CD4-positive, alpha-beta T cell treated with Interleukin-15 for 4 hours (primary cell): ENCODE measurements at regions not wholly inside any gene's neighbourhood (a gene's known extent, or its start where the extent isn't known, plus 50 kb on each side); places are given as distances from the start of the nearest gene placed in this dataset.
"Not testable (repeated sequence)": the region's sequence is repeated elsewhere in the genome, so short reads cannot be mapped to it uniquely, and the experiment has no call there.

Source experiments
- DNase-seq: peaks from one replicate; pipeline ENCODE4 v3.0.0-alpha.2; 2020; ENCODE audit warnings: low spot score

DNA sequence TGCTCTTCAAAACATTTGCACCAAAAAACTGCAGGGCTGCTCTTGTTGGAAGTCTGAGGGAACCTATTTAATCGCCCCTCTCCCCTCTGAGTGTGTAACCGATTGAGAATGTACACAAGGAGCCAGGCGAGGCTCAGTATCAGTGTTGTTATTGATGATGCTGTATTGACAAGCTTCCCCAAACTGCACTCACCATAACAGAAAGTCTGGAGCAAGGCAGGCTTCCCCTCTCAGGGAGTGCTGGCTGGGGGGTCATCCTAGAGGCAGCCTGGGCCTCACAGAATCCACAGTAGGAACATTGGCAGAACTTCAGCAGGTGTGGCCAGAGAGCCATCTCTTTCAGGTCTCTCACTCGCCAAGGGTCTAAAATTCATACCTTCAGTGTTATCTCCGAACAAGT is 58.1 kb upstream of the TUNAR start:
- DNase-seq, result no peak

DNA sequence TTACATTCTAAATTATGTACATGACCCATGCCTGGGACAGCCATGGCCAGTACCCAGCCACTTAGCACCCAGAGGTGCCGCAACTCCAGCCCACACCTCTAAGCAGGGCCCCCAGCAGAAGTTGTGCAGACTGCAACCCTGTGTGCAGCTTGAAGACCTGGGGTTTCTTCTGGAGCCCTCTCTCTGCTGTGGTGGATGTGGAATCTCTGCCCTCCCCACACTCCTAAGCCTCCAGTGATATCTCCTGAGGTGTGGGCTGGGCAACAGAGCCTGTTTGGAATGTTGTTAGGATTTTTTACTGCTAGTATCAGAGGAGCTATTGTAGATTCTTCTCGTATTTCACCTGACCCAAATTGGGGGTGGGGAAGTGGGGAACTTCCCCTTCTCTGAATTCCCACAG is 59.4 kb upstream of the TUNAR start:
- DNase-seq, result no peak

DNA sequence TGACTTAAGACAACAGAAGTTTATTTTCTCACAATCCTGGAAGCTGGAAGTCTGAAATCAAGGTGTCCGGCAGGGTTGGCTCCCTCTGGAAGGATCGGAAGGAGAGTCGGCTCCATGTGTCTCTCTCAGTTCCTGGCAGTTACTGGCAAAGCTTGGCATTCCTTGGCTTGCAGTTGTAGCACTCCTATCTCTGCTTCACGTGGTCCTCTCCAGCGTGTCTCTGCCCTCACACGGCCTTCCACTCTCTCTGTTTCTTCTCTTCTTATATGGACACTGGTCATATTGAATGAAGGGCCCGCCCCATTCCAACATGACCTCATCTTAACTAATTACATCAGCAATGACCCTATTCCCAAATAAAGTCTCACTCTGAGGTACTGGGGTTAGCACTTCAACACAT is 60.1 kb upstream of the TUNAR start:
- DNase-seq, result no peak

DNA sequence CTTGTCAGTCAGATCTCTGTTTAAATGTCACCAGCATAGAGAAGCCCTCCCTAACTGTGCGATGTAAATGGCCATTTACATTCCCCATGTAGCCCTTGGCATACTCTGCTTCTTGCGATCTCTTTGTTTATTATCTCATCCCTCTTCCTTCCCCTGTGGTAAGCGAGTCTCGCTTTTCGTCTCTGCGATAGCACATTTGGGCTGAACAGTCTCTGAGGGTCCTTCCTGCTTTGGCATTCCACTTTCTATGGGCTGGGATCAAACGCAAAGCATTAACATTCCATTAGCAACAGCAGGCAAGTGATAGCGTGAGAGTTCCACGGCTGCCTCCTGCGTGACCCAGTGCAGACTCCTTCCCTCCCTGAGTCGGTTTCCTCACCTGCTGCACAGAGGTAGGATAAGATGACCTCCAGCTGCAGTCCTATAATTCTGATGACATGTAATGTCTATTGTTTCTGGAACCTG is 61.4 kb upstream of the TUNAR start:
- DNase-seq, result no peak

DNA sequence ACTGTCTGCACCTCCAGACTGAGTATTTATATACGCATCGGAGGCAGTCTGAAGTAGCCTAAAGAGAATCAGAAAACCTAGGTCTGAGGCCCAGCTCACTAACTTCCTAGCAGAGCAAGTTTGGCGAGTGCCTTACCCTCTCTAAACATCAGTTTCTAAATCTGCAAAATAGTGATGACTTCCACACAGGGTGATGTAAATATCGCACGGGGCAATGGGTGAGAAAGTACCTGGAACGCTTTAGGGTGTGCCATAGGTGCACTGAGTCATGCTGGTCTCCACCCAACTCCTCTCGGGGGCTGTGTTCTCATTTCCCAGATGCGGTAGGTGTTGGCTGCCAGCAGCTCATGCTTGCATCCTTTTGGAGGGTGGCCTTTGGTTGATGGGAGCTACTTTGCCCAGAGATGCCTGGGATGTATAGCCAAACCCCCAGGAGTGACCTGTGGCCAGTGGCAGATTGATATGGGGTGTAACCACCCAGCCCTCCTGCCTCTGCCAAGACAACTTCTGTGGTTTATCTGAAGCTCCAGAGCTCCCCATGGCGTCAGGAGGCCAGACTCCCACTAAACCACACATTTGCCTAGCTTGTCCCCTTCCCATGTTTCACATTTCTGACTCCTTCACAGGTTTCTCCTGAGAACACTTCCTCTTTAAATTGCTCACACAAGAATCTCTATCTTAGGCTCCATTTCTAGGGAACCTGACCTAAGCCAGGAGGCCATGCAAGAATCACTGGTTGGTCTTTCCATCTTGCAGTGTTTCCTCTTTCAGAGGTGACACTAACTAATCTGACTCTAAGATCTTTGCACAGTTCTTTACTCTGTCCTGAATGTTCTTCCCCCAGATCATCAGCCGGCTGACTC is 62.0 kb upstream of the TUNAR start:
- no peak for DNase-seq

DNA sequence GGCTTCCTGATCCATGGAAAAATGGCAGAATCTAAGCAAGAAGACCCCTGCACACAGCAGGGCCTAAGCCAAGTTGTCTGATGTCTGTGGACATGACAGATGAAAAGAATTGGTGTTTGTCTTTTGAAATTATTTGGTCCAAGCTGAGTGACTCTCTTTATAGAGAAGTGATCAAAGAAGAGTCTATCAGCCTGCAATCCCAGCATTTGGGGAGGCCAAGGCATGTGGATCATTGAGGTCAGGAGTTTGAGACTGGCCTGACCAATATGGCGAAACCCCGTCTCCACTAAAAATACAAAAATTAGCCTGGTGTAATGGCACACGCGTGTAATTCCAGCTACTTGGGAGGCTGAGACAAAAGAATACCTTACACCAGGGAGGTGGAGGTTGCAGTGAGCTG is 64.8 kb upstream of the TUNAR start:
- no peak for DNase-seq

DNA sequence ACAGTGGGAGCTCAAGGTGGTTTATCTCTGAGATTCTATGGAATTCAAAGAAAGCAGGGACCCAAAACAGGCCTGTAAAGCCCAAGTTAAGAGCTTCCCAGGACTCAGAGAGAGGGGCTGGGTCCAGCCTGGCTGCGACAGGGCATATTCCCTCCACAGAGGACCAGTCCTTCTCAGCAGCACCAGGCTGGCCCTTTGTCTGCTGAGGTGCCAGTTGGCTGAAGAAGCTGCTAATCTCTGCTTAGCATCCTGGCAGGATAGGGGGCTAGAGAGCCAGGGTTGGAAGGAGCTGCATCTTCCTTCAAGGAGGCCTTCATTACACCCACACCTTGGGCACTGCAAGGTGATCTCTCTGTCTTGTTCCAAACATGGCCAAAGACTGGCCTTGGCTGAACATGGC is 68.3 kb upstream of the TUNAR start:
- no peak for DNase-seq

DNA sequence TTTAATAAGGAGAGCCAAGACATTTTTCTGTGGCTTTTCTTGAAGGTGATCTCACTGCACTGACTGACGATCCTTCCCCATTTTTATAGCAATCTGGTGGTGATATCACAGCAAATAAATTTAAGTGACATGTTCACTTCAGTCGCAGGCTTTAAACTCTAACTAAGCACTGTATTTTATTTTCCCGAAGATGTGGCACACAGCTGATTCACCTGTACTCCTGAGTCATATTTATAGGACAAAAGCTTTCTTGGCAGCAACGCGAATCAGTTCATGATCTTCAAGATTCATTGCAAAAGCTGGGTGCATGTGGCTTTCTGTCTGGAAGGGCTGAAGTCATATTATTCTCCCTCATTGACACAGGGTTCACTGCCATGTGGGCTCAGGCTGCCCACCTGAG is 79.8 kb upstream of the TUNAR start:
- DNase-seq, result no peak

DNA sequence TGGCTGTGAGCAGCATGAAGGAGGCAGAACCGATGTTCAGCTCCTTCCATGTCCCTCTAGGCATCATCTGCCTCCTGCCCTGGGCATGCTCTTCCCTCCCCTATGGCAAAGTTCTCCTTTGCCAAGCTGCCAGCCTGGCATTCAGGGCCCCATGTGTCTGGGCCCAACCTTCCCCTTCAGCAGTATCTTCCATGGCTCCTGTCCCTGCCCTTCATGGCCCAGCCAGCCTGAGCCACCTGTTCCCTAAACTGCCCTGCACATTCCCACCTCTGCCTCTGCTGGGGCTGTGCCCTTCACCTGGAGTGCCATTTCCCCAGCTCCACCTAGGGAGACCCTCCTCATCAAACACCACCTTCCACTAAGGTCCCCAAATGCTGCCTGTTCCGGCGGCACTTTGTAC is 74.0 kb upstream of the TCL1A start:
- DNase-seq, result no peak

DNA sequence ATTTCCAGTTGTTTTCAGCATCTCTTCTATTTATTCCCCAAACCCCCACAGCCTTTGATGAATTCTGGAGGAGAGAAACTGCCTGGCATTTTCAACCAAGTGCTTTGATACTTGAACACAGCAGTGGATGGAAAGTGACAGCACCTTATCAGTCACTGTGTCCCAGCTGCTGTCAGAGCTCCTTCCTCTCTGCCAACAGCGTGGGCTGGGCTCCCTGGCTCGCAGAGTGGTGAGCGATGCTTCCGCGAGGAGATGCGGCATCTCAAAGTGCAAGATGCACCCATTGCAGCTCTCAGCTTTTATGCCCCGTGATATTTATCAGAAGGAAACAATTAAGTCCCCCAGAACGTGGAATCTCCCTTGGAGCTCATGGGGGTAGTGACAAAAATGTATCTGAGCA is 72.6 kb upstream of the TCL1A start:
- no peak for DNase-seq

DNA sequence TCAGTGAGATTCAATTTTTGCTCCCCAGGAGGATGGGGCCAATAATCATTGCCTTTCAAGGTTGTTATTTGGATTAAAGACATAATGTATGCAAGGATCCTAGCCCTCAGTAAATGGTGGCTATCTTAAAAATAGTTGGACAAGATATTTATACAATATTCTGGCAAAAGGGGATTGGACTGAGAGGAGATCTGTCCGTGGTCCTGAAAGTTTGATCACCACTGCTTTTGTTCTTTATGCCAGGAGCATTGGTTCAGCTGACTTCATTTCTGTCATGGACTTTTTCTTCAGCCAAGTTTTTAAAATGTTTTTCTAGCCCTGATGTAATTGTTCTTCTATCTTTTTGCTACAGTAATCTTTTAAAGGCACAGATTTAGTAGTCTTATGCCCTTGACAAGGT is 70.2 kb upstream of the TCL1A start:
- DNase-seq, result no peak

DNA sequence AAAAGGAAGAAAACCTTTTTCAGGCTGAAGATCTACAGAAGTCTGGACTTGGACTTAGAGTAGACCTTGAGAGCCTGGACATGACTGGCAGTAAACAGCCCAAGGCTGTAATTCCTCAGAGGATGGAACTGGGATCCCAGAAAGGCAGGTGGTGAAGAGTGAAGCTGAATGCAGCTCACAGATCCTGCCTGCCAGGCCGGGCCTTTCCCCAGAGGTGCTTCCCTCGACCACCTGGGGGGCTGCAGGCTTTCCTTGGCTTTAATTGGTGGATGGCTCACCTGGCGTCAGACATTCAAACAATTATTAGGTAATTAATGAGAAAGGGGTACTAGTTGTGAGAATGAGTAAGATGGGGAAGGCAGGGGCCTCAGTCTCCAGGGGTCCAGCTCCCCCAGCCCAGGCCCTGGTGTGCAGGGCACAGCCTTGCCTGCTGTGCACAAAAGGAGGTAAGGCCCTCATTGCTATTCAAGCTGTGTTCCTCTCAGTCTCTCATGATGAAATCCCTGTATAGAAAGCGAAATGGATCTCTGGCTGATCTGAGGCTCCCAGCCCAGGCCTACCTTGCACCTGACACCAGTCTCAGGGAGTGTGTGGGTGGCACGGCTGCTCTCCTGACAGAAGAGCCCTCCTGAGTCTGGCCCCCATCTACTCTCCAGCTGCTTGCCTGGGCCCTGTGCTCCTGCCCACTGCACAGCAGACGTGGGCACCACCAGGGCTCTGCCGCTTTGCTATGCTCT is 63.0 kb upstream of the TCL1A start:
- DNase-seq, result no peak

DNA sequence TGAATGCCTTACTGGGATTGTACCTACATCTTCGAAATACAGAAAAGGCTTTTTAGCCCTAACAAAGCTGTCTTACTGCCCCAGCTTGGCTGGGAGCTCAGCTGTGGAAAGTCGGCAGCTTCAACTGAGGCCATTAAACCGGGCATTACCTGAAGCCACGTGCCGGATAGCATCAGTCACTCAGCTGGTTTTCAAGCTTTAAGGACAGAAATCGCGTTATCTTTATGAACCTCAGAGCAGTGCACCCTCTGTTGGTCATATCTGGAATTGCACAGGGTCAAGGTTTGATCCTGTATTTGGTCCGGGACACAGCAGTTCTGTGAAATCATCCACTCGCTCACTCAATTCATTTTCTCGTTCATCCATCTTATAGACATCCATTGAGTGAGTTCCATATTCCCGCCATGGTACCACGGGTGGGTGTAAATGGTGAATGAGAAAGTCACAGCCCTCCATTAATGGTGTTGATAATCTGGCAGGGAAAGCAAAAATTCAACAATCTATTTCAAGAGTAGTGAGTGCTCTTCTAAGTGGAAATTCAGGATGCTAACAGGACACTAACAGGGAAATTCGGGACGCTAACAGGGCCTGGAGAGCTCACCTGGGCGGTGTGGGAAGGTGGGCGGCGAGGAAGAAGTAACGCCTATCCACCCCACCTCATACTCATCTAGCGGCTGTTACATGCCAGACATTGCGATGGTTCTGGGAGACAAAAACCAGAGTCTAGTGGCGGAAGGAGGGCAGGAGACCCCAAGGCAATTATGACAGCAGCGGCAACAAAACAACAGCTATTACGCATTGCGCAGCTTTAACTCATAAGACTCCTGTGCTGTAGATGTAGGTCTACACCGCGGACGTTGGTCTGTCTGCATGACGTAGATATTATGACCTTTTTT is 60.6 kb upstream of the TCL1A start:
- peak; percentile 39 for DNase-seq

DNA sequence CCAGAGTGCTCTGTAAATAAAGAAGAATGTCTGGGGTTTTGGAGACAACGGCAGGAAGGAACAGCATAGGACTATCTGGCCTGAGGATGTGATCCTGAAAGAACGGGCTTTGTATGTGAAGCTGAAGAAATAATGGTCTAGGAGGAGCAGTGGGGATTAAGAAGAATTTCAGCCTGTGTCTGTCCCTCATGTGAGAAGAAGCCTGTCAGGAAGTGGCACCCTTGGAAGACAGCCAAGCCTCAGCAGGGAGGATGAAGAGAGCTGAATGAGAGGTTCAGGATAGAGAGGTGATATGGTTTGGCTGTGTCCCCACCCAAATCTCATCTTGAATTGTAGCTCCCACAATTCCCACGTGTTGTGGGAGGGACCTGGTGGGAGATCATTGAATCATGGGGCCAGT is 56.9 kb upstream of the TCL1A start:
- no peak for DNase-seq

DNA sequence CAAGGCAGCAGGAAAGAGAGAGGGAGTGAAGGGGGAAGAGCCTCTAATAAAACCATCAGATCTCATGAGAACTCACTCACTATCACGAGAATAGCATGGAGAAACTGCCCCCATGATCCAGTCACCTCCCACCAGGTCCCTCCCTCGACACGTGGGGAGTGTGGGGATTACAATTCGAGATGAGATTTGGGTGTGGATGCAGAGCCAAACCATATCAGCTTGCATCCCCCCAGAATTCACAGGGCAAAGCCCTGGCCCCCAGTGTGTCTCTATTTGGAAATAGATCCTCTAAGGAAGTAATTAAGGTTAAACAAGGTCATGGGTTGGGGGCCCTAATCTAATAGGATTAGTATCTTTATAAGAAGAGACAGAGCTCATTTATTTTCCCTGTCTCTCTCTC is 56.1 kb upstream of the TCL1A start:
- no peak for DNase-seq

DNA sequence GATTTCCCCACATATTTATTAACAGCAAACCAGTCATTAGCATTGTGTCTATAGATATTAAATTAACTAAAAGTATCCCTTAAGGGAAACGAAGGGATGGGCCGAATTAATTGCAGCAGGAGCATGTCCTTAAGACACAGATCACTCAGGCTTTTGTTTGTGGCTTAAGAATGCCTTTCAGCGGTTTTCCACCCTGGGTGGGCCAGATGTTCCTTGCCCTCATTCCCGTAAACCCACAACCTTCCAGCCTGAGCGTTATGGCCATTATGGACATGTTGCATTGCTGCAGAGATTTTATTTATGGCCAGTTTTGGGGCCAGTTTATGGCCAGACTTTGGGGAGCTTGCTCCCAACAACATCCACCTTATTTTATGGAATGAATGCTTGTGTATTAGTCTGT is 55.5 kb upstream of the TCL1A start:
- not testable (repeated sequence) for DNase-seq

DNA sequence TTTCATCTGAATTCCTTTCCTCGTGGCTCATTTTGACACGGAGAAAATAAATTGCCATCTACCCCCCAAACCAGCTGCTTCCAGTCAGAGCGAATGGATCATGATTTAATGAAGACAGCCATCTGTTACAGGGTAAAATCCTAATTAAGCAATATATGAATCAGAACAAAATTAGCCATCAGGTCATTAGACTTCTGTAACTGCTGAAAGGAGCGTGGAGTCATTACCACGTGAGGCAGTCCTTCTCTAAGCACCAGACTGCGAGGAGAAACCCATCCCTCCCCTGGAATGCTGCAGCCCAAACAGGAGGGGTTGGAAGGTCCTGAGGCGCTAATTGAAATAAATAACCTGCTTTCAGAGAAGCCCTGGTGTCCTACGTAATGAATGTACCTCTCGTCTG is 51.1 kb upstream of the TCL1A start:
- DNase-seq, result no peak

DNA sequence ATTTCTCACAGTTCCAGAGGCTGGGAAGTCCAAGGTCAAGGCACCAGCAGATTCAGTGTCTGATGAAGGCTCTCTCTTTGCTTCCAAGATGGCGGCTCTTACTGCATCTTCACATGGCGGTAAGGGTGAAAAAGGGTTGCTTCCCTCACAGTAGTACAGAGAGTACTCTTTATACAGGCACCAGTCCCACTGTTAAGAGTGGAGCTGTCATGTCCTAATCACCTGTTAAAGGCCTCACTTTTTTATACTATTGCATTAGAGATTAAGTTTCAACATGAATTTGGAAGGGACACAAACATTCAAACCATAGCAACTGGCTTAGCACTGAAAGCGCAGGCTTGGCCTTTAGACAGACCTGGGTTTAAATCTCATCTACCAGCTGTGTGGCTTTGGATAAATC is 50.0 kb upstream of the TCL1A start:
- DNase-seq, result no peak
